KMS-11 (cell line): ENCODE measurements at regions not wholly inside any gene's neighbourhood (a gene's known extent, or its start where the extent isn't known, plus 50 kb on each side); places are given as distances from the start of the nearest gene placed in this dataset.

ENCODE experiments used
- H2AFZ ChIP-seq: fragments of 200-600 bp; sonication (generic); 2 replicates; pipeline ENCODE4 v1.6.1; 2016; ENCODE audit warnings: antibody characterized with exemption, mixed run types, low read depth
- H3K27ac ChIP-seq: fragments of 200-600 bp; sonication (generic); 2 replicates; pipeline ENCODE4 v1.6.1; 2016; ENCODE audit warnings: mild to moderate bottlenecking, mixed run types
- H3K27me3 ChIP-seq: fragments of 200-600 bp; sonication (generic); 2 replicates; pipeline ENCODE4 v1.6.1; 2017; ENCODE audit warnings: mild to moderate bottlenecking, low read depth, mixed run types, moderate library complexity; ENCODE audit not compliant: insufficient read depth
- H3K36me3 ChIP-seq: fragments of 200-600 bp; sonication (generic); 2 replicates; pipeline ENCODE4 v1.6.1; 2017; ENCODE audit warnings: mild to moderate bottlenecking, mixed run types; ENCODE audit not compliant: insufficient read depth
- H3K4me1 ChIP-seq: fragments of 200-600 bp; sonication (generic); 2 replicates; pipeline ENCODE4 v1.6.1; 2016; ENCODE audit warnings: mild to moderate bottlenecking, low read depth, mixed run types; ENCODE audit not compliant: poor library complexity, severe bottlenecking
- H3K4me2 ChIP-seq: fragments of 200-600 bp; sonication (generic); 2 replicates; pipeline ENCODE4 v1.7.0; 2016; ENCODE audit warnings: mild to moderate bottlenecking, mixed run types
- H3K4me3 ChIP-seq: fragments of 200-600 bp; sonication (generic); IDR thresholded peaks from 2 replicates; pipeline ENCODE4 v1.6.1; 2017; ENCODE audit warnings: low read depth, low read length, mixed read lengths; ENCODE audit not compliant: insufficient read depth
- H3K79me2 ChIP-seq: fragments of 200-600 bp; sonication (generic); 2 replicates; pipeline ENCODE4 v1.6.1; 2016; ENCODE audit warnings: low read depth, mixed run types; ENCODE audit not compliant: insufficient read depth
- H3K9ac ChIP-seq: fragments of 200-600 bp; sonication (generic); 2 replicates; pipeline ENCODE4 v1.6.1; 2016; ENCODE audit warnings: mild to moderate bottlenecking, mixed run types
- H4K20me1 ChIP-seq: fragments of 200-600 bp; sonication (generic); 2 replicates; pipeline ENCODE4 v1.6.1; 2016; ENCODE audit warnings: mild to moderate bottlenecking, mixed run types; ENCODE audit not compliant: insufficient read depth
- TF ChIP-seq, protein P1 (sequence below): fragments of 200-600 bp; sonication (generic); conservative IDR thresholded peaks from 2 replicates; pipeline ENCODE4 v1.6.1; 2017; ENCODE audit warnings: low read depth, mild to moderate bottlenecking, antibody characterized with exemption, low read length, moderate library complexity, mixed read lengths

DNA sequence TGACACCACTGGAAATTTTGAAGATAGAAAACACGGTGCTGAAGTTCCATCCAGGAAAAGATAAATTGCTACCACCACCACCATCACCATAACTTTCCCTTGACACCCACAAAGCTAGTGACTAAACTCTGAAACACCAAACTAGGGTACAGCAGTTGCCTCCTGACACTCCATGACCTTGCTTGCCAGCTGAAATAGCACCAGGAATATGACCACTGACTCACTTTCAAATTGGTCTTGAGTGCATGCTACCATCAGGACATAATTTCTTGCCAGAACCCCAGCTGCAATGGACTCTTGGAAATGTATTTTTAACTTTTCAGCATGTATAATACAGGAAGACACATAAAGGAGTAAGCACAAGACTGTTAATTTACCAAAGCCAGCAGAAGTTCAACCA is 283.3 kb downstream of the CENPC start:
- Histone ChIP-seq H3K4me2 (no peak overlapping the region), H3K9ac (no peak overlapping the region), H3K4me3 (no peak overlapping the region), H3K27ac (no peak overlapping the region), H3K4me1 (no peaks in the 10 kb centered on the region), H2AFZ (no peak overlapping the region), H3K79me2 (no peaks in the 10 kb centered on the region), H4K20me1 (no peaks in the 10 kb centered on the region), H3K36me3 (no peaks in the 10 kb centered on the region), H3K27me3 (no peaks in the 10 kb centered on the region)
- TF ChIP-seq, protein P1, sequence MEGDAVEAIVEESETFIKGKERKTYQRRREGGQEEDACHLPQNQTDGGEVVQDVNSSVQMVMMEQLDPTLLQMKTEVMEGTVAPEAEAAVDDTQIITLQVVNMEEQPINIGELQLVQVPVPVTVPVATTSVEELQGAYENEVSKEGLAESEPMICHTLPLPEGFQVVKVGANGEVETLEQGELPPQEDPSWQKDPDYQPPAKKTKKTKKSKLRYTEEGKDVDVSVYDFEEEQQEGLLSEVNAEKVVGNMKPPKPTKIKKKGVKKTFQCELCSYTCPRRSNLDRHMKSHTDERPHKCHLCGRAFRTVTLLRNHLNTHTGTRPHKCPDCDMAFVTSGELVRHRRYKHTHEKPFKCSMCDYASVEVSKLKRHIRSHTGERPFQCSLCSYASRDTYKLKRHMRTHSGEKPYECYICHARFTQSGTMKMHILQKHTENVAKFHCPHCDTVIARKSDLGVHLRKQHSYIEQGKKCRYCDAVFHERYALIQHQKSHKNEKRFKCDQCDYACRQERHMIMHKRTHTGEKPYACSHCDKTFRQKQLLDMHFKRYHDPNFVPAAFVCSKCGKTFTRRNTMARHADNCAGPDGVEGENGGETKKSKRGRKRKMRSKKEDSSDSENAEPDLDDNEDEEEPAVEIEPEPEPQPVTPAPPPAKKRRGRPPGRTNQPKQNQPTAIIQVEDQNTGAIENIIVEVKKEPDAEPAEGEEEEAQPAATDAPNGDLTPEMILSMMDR = no peak

DNA sequence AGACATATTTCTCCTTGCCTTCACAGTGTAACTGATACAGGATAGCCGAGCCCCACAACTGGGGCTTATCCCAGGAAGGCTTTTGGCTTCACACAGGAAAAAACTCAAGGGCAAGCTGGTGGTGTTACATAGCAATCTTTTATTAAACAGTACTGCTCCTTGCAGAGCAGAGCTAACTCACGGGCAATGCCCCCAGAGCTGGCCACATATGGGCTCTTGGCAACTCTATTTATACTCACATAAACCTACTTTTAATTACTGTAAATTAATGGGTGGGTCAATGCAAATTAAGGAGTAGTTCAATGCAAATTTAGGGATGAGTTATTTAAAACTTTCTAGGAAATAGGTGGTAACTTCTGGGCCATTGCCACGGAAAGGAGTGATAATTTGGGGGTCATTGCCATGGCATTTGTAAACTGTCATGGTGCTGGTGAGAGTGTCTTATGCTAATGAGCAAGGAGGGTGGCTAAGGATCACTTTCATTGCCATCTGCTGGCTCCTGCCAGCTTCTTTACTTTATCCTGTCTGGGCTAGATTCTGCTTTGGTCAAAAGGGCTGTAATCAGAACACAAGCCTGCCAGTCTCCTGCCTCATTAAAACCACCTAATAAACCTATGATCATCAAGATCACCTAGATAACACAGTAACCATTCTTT is 288.8 kb downstream of the CENPC start:
- Histone ChIP-seq H3K4me1 (no peaks in the 10 kb centered on the region), H3K79me2 (no peaks in the 10 kb centered on the region)
- TF ChIP-seq, protein P1 = no peak

DNA sequence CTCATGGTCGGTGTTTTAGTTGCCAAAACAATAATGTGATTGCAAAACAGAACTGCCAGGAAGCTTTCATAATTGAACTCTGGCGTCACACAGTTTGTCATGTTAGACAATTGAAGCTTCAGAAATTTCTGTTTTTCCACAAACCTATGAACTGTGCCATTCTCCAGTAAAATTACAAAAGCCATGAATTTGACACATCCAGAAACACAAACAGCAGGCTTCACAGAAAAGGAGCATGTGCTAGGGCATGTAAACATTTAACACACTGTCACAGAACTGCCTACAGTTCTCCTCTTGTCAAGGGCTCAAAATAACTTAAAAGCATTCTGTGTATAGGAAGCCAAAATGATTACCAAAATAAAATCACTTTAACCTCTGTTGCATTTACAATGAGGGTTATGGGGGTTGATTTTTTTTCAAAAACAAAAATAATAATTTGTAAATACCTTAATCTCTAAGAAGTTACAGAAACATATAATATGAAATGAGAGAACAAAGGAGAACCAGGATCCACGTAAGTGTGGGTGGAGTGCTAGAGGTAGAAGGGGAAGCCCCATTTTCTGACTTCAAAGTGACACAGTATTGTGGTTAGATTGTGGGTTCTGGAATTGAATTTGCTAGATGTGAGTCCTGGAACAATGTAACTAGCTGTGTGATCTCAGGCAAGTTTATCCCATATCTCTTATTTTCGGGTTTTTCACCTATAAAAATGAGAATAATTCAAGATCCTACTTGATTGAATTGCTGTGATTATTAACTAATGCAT is 295.0 kb downstream of the CENPC start:
- H2AFZ ChIP-seq = no peak overlapping the region
- no peaks in the 10 kb centered on the region for H3K27me3 ChIP-seq
- H3K9ac ChIP-seq = no peak overlapping the region
- H3K4me3 ChIP-seq = no peak overlapping the region
- no peaks in the 10 kb centered on the region for H3K4me1 ChIP-seq
- no peak overlapping the region for H3K27ac ChIP-seq
- no peaks in the 10 kb centered on the region for H4K20me1 ChIP-seq
- no peak overlapping the region for H3K4me2 ChIP-seq
- H3K36me3 ChIP-seq = no peaks in the 10 kb centered on the region
- TF ChIP-seq, protein P1 = no peak
- no peaks in the 10 kb centered on the region for H3K79me2 ChIP-seq

More for the DNA sequence above, 288.8 kb downstream of the CENPC start:
- no peak overlapping the region for H3K9ac ChIP-seq
- no peak overlapping the region for H3K27ac ChIP-seq
- no peak overlapping the region for H3K4me2 ChIP-seq
- H2AFZ ChIP-seq = no peak overlapping the region
- no peaks in the 10 kb centered on the region for H3K27me3 ChIP-seq
- H3K36me3 ChIP-seq = no peaks in the 10 kb centered on the region
- H4K20me1 ChIP-seq = no peaks in the 10 kb centered on the region
- H3K4me3 ChIP-seq = no peak overlapping the region

DNA sequence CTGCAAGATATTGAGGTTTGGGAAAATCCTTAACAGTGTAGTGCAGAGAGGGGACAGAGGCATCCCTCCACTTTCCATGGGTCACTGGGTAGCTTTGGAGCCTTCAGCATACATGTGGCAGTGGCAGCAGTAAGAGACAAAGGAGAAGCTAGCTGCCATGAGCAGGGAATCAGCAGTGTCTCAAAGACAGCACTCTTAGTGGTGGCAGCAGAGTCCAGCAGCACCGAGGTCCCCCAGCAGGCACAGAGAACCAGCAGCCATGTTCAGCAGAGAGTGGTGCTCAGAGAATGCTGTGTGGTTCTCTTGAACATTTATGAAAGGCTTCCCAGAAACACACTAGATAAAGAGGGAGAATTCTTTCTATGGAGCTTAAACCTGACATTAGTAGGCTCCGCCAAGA is 308.5 kb downstream of the CENPC start:
- H3K4me3 ChIP-seq = no peak overlapping the region
- no peak overlapping the region for H3K4me2 ChIP-seq
- TF ChIP-seq, protein P1 = no peak
- H3K27ac ChIP-seq = no peak overlapping the region
- H3K27me3 ChIP-seq = no peaks in the 10 kb centered on the region
- H3K9ac ChIP-seq = no peak overlapping the region
- no peaks in the 10 kb centered on the region for H3K36me3 ChIP-seq
- H4K20me1 ChIP-seq = no peaks in the 10 kb centered on the region
- no peaks in the 10 kb centered on the region for H3K79me2 ChIP-seq
- no peak overlapping the region for H2AFZ ChIP-seq
- H3K4me1 ChIP-seq = no peaks in the 10 kb centered on the region
